GM18873 (cell line): ENCODE measurements at regions not wholly inside any gene's neighbourhood (a gene's known extent, or its start where the extent isn't known, plus 50 kb on each side); places are given as distances from the start of the nearest gene placed in this dataset.

Source experiments
- ATAC-seq: cut with Tn5 transposase; IDR thresholded peaks from one replicate; pipeline ENCODE4 v1.9.1; 2021; ENCODE audit warnings: mild to moderate bottlenecking, moderate library complexity, moderate number of reproducible peaks; ENCODE audit not compliant: unreplicated experiment, low FRiP score

DNA sequence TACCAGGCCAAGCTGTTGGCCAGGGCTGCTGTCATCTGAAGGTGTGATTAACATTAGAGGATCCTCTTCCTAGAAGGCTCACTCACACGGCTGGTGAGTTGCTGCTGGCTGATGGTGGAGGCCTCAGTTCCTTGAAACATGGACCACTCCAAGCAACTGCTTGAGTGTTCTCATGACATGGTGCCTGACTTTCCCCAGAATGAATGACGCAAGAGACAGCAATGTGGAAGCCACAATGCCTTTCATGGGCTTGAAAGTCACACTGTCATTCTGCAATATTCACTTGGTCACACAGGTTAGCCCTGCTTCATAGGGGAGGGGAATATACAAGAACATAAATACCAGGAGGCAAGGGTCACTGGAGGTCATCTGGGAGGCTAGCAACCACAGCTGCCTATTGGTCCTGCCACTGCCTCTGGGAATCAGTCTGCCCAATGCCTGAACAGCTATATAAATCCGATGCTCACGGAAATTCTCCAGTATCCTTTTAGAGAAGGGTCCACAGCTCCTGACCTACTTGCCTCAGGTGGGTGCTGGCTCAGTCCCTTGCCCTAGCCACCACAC, 97.1 kb upstream of the MAML3 start:
- ATAC-seq = no peak

DNA sequence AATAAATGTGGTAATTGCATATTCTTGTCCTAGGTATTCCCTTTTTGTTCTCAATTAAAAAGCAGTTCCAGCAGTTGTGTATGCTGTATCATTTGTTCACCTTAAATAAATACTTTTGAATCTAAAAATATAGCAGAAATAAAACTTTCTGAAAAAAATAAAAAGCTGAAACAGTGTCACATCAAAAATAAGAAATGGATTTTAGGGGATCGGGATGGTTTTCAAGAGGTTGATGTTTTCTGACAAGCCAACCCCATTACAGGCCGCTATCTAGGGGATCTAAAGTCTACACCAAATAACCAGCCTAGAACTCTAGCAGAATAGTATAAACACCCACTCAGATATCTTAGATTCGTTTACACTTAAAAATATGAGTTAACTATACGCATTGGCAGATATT, 95.4 kb upstream of the MAML3 start:
- ATAC-seq = no peak

DNA sequence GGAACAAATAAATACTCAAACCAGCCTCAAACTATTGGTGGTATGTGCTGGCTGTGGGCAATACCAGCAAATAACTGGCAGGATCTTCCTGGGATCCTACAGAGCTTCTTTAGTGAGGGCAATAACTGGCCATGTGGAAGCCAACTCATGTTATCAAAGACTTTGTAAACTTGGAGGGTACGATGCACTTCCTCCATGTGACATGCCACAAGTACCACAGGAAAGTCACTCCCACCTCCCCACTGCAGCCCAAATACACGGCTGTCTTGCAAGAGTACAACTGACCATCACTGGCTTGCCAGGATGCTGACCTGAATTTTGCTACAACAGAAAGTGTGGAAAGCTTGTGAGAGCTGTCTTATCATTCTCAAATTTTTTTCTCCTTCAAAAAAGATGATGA, 93.3 kb upstream of the MAML3 start:
- no peak for ATAC-seq

DNA sequence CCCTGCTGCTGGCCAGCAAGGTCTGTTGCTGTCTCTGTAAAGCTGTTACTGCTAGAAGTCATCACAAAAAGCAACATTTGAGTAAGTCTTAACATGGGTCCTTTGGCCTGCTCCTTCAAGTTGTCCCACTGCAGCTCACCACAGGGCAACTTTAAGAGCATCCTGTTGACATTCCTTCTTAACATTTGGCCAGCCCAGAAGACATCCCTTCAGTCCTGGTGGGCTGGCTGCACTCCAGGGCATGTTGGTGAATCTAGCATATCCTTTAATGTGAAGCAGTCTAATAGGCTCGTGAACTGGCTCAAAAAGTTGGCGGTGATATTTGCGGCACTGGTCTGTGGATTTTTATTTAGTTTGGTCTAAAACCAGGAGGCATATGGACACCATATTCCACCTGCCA, 92.2 kb upstream of the MAML3 start:
- no peak for ATAC-seq

DNA sequence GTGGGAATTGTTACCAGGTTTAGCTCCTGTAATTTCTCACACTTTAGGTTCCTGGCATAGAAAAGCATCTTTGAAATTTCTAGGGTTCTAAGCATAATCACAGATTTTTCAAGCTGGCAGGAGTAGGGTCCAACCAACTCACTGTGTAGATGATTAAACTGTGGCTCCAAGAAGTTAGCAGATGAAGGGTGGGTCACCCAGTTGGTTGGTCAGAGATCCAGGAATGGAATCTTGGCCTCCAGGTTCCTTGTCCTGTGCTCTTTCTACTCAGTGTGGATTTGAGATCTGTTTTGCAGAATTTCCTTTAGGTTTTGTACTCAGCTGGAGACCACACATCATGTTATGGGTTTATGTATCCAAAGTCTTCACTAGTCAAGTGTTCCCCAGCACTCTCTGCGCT, 90.3 kb upstream of the MAML3 start:
- no peak for ATAC-seq

DNA sequence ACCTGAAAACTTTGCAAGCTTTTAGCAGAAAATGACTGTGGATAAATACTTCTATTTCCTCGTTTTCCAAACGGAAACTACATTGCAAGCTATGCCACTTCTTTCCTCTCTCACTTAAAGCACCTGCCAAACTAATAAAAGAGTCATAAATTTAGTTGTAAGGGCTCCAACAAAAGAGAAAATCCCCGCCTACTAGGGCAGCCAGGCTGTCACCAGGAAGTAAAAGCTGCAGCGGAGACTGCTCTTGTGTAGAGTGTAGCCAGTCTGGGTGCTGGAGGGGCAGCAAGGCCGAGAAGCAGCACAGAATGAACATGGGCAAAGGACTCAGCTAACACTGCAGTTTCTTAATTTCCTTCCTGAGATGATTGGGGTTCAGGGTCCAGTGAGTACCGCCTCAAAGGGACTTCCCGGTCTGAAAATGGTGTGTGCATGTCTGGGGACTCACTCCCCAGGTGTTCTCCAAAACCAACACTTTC, 89.3 kb upstream of the MAML3 start:
- peak; percentile 75 for ATAC-seq

DNA sequence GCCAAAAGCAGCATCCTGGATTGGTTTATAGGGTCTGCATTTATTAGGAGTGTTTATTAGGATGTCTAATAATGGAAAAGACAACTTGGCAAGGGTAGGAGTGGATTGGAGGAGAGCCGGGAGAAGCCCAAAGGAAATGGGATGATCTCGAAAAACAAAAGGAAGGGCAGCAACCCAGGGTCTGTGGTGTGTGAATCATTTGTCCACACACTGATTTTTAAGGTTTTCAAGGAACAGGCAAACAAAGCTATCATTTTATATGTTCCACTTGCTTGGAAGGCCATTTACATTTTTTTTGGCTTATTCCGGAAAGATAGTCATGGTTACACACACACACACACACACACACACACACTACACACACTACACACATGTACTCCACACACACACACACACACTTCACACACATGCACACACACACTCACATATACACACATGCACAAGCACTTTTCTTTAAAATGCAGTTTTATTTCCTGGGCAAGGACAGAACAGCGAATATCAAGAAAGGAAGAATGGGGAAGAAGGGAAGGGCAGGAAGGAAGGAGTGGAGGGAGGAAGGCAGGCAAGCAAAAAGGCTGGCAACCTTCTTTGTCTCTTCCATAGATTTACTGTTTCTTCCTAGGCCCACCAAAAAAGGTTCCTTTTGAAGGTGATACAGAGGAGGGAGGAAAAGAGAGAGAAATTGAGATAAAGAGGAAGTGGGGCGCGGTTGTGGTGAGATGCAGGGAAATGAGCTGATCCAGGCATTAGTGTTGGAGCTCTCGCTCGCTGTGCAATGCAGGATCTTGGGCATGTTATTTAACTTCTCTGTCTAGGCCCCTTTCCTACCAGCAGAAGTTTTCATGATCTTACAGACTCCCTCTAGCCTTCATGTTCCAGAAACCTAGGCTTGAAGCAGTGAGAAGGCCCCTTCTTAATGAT, 88.6 kb upstream of the MAML3 start:
- ATAC-seq = peak; percentile 31

DNA sequence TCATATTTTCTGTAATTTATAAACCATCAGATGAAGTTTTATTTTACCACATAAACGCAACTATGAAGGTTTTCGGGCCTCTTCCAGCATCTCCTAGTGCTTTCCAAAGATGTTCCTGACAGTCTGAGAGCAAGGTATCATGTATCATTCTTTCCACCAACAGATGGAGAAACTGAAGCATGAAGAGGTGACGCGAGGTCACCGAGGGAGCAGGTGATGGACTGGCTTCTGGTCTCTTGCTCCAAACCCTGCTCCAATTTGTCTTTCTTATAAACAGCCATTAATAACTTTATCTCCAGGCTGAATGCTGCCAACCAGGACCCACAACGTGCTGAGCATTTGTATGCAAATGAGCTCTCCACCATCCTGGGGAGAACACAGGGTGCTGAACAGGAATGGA, 86.3 kb upstream of the MAML3 start:
- ATAC-seq = no peak

DNA sequence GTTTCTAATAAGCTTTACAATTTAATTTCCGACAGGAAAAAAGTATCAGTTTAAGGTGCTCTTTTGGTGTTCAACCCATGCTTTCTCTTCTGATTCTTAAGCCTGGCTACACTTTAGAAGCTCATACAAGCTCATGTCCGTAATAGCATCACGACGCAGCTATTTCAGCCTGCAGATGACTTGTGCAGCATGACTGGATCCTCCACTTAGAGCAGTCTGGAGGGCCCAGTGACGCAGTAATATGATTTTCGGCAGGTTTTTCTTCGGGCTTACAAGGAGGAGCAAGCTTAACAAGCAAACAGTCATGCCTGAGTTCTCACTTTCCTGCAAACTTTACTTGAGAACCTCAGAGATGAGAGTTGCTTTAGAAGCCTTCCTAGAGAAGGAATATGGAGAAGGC, 85.3 kb upstream of the MAML3 start:
- no peak for ATAC-seq

DNA sequence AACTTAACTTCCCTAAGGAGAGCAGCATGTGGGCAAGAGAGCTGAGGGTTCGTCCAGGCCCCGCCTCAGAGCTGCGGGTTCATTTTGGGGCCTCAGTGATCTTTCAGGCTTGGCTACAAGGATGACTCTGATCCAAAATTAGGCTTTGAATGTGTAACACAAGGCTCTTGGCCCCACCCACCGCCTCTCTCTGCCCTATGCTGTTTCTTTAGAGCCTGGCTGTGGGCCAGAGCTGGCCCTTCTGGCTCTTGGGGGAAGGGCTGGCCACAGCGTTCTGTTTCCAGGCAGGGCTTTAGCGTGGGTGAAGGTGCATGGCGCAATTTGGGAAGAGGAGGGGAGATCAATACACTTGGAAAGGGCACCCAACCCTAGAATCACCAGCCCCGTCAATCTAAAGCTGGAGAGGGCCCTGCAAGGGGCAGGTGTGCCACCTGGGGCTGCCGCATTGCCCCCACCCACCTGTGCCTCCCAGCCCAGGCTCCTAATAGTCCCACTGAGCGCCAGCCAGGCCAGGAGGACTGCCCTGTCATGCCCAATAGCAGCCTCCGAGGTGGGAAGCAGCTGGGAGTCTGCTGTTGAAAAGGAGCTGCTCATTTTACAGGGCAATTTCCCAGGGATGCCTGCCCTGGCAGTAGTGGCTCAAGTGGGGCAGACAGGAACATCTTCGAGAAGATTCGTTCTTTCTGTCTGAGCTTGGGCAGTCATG, 84.5 kb upstream of the MAML3 start:
- ATAC-seq = no peak

DNA sequence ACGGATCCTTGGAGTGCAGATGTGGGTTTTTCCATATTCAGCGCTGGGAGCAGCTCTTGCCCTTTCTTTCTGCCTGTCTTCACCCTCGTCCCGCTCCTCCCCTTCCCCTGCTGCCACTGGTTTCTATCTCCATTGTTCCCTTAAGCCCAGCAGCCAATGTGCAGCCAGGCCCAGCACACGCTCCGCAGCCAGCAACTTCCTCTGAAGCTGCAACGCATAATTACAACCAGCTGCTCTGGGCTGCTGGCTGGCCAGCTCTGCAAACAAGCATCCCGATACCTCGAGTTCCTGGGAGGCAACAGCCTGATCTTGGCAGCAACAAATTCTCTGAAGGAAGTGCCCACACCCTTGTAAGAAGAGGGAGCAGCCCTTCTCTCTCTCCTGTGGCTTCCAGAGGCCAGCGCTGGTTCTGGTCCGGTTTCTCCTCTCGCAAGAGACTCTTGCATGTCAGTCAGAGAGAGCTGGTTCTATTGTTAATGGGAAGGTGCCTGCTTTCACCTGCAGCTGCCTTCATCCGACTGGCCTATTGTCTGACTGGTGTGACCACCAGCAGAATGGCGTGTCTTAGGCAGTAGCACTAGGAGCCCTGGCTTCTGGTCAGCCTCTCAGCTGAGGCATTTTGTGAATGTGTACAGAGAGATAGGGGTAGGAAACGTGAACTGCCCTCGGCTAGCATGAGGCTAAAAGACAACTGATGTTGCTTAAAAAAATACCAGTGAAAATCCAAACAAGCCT, 83.8 kb upstream of the MAML3 start:
- no peak for ATAC-seq

DNA sequence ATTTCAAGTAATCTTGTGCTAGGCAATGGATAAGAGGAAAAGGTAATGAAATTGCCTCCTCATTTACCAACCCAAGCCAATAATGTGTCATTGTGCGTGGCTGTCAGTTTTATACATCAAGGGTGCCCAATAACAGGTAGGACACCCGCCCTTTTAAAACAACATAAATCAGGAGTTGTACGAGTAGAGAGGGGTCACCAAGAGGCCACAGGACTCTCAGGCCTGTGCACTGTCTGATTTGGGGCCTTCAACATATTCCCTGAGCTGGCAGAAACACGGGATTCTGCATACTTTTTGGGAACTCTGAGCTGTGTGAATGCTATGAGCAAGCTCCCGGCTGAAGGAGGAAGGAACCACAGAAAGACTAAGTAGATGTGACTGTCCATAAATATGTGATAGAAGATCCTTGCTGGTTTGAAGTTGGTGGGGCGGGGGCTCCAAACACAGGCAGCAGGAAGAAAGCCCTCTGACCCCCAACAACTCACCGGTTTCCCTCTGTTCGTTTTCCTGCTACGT, 82.7 kb upstream of the MAML3 start:
- ATAC-seq = no peak

DNA sequence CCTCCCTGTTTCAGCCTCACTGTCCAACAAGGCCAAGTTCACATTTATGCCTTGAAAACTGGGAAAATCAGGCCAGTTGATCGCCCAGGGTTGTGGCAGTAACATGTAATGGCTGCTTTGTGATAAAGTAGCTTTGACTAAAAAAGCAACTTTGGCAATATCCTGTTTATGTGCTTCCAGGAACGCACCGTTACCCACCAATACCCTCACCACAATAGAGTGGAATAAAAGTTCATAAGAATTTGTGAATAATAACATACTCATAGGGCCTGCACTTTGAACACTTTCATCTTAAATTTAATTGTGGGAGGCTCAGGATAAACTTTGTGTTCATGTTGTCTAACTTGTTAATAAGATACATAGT, 80.7 kb upstream of the MAML3 start:
- no peak for ATAC-seq

DNA sequence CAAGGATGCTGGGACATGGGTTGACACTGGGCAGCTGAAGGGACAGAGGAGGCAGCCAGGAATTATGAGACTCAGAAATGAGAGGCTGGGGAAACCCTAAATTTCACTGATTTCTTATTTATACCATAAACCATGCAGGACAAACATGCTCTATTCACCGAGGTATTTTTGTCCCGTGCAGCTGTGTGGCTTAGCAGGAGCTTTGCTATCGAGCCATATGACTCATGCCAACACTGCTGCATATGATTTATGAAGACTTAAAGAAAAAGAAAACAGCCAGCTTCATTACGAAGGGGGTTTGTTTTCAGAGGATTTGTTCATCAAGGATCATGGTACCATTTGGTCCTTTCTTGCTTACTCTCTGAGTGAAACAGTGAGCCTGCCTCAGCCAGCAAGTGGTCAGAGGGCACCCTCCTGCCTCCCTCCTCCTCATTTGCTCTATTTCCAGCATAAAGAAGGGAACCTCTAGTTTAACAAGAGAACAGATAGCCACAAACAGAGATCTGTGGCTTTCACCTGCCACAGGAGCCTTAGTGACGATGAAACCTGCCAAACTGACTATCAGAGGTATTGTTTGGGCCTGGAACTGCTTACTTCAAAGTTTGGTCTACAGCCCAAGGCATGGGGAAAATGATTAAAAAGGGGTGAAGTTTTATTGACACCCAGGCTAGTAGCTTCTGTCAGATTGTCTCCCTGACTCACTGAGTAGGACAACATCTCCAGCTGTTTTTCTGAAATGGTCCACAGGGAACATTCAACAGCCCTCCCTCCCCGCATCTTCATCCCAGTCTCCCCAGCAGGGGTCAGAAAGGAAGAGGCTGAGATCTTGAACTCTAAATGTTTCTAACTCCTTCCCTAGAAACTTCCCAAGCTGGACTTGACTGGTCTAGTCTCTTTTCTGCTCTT, 80.1 kb upstream of the MAML3 start:
- no peak for ATAC-seq

DNA sequence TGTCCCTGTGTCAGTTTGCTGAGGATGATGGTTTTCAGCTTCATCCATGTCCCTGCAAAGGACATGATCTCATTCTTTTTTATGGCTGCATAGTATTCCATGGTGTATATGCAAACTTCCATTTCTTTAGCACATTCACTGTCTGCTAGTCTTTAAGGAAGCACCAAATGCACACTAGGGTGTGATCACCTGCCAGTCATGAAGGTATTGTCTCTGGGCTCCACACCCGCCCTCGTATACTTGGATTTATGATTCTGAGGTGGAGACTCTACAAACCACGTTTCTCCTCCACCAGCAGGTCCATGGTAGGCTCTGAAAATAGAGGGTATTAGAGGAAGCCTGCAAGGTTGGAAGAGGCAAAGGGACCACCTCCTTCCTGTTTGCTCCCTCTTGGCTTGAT, 75.9 kb upstream of the MAML3 start:
- ATAC-seq = no peak

DNA sequence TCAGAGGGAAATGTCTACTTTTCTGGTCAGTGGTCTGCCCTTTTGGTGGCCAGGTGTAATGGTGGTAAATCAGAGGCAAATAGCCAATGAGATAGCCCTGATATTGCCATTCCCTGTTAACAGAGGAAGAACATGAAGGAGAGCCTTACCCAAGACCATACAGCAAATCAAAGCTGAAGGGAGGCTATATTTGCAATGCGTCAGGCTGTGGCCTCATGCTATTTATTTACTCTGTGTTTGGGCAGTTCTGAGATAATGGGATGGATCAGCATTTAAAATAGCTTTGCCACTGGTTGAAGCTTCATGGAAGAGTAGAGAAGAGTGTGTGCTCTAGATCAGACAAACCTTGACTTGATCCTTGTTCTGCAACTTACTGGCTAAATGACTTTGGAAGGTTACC, 73.3 kb upstream of the MAML3 start:
- no peak for ATAC-seq

DNA sequence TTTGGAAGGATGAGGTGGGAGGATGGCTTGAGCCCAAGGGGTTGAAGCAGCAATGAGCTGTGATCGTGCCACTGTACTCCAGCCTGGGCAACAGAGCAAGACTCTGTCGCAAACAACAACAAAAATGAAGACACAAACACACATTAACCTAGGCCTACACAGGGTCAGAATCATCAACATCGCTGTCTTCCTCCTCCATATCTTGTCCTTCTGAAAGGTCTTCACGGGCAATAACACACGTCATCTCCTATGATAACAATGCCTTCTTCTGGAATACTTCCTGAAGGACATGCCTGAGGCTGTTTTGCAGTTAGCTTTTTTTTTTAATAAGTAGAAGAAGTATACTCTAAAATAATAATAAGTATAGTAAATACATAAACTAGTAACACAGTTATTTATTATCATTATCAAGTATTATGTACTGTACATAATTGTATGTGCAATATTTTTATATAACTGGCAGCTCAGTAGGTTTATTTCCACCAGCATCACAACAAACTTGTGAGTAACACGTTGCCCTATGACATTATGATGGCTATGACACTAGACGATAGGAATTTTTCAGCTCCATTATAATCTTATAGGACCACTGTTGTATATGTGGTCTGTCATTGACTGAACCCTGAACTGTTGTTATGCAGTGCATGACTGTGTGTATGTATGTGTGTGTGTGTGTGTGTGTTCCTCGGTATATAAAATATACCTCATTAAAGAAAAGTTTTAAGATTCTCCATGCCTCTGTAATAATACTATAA, 69.2 kb upstream of the MAML3 start:
- no peak for ATAC-seq

DNA sequence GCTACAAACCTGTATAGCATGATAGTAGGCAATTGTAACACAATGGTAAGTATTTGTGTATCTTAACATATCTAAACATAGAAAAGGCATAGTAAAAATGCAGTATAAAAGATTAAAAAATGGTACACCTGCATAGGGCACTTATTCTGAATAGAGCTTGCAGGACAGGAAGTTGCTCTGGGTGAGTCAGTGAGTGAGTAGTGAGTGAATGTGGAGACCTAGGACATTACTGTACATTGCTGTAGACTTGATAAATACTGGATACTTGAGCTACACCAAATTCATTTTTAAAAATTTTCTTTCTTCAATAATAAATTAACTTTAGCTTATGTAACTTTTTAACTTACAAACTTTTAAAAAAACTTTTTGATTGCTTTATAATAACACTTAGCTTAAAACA, 68.2 kb upstream of the MAML3 start:
- no peak for ATAC-seq

DNA sequence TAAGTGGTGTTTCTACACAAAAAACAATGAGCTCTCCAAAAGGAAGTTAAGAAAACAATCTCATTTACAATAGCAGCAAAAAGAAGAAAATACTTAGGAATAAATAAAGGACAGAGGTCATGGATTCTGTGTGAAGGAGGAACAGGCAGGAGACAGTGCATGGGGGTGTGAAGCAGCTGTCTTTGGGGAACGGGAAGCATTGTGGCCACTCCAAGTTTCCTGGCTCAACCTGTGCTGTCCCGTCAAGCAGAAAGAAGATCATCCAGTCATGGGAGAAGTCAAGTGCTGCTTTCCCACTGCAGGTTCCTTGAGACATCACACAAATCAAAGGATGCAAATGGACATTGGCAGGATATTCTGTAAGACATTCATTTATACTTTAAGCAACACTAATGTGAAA, 66.1 kb upstream of the MAML3 start:
- ATAC-seq = no peak
